NCI-H1105 treated with DMSO at 0.1 percent for 48 hours (cell line): ENCODE measurements at regions not wholly inside any gene's neighbourhood (a gene's known extent, or its start where the extent isn't known, plus 50 kb on each side); places are given as distances from the start of the nearest gene placed in this dataset.
"Not testable (repeated sequence)": the region's sequence is repeated elsewhere in the genome, so short reads cannot be mapped to it uniquely, and the experiment has no call there.

Experiments
- DNase-seq: peaks from one replicate; lab custom pipeline; 2025; lab: John Stamatoyannopoulos, UW

- DNase-seq: not testable (repeated sequence)
These were observed 304.2 kb downstream of the GOLGA6L6 start for GRCh38 chr15:20237256-20238020.

- not testable (repeated sequence) for DNase-seq
These were observed 305.9 kb downstream of the GOLGA6L6 start for GRCh38 chr15:20235728-20236127.

- DNase-seq: not testable (repeated sequence)
These were observed 307.5 kb downstream of the GOLGA6L6 start for GRCh38 chr15:20234006-20234540.

- DNase-seq: not testable (repeated sequence)
These were observed 309.1 kb downstream of the GOLGA6L6 start for GRCh38 chr15:20232457-20232856.

- DNase-seq: not testable (repeated sequence)
These were observed 310.9 kb downstream of the GOLGA6L6 start for GRCh38 chr15:20230656-20231055.

GRCh38 chr15:20228791-20229190 lies 312.8 kb downstream of the GOLGA6L6 start:
- not testable (repeated sequence) for DNase-seq

- not testable (repeated sequence) for DNase-seq
These were observed 314.3 kb downstream of the GOLGA6L6 start for GRCh38 chr15:20227119-20227853.

- DNase-seq: not testable (repeated sequence)
These were observed 315.1 kb downstream of the GOLGA6L6 start for GRCh38 chr15:20226531-20226930.

GRCh38 chr15:20221063-20221462 lies 320.5 kb downstream of the GOLGA6L6 start:
- not testable (repeated sequence) for DNase-seq

GRCh38 chr15:20219171-20219570 lies 322.4 kb downstream of the GOLGA6L6 start:
- not testable (repeated sequence) for DNase-seq

GRCh38 chr15:20215700-20216099 lies 325.9 kb downstream of the GOLGA6L6 start:
- not testable (repeated sequence) for DNase-seq

- DNase-seq: not testable (repeated sequence)
These were observed 327.5 kb downstream of the GOLGA6L6 start for GRCh38 chr15:20214101-20214500.

GRCh38 chr15:20211508-20211907 lies 330.1 kb downstream of the GOLGA6L6 start:
- not testable (repeated sequence) for DNase-seq

GRCh38 chr15:20209973-20210372 lies 331.6 kb downstream of the GOLGA6L6 start:
- not testable (repeated sequence) for DNase-seq

GRCh38 chr15:20207607-20208006 lies 334.0 kb downstream of the GOLGA6L6 start:
- not testable (repeated sequence) for DNase-seq

GRCh38 chr15:20207198-20207597 lies 334.4 kb downstream of the GOLGA6L6 start:
- DNase-seq: not testable (repeated sequence)

- DNase-seq: not testable (repeated sequence)
These were observed 337.3 kb downstream of the GOLGA6L6 start for GRCh38 chr15:20204177-20204866.

- not testable (repeated sequence) for DNase-seq
These were observed 337.9 kb downstream of the GOLGA6L6 start for GRCh38 chr15:20203649-20204150.

GRCh38 chr15:20194591-20195198 lies 346.9 kb downstream of the GOLGA6L6 start:
- not testable (repeated sequence) for DNase-seq

GRCh38 chr15:20192982-20193929 lies 348.3 kb downstream of the GOLGA6L6 start:
- not testable (repeated sequence) for DNase-seq
